Inflammatory macrophage (primary cell): ENCODE measurements at regions not wholly inside any gene's neighbourhood (a gene's known extent, or its start where the extent isn't known, plus 50 kb on each side); places are given as distances from the start of the nearest gene placed in this dataset.
"Not testable (repeated sequence)": the region's sequence is repeated elsewhere in the genome, so short reads cannot be mapped to it uniquely, and the experiment has no call there.

Experiments
- DNase-seq, 2 donors: peaks; one replicate each; pipeline ENCODE4 v3.0.0-alpha.2; 2020 to 2022

DNA sequence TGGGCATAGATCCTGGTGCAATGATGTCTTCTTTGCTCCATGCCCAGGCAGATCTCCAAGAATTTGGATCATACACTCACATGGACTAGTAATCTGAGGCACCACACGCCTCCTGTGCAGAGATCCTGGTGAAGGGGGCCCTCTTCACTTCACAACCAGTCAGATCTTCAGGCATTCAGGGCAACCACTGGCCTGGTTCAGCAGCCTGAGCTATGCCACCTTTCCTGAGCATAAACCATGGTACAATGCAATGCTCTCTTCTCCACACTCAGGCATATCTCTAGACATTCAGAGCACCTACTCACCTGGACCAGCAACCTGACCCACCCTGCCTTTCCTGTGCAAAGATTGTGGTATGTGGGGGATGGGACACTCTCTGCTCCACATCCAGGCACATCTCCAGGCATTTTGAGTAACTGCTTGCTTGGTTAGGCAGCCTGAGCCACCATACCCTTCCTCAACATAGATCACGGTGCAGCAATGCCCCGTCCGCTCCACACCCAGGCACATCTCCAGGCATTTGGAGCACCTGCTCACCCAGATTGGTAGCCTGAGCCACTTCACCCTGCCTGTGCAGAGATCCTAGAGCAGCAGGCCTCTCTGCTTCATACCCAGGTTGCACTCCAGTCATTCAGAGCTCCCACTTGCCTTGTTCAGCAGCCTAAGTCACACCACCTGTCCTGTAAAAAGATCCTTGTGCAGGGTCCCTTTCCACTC, 532.2 kb upstream of the STEAP1 start:
- DNase-seq, result no peak

GRCh38 chr7:89623018-89623672, 531.1 kb upstream of the STEAP1 start:
- DNase-seq, result peak; percentile 20 to 32

- DNase-seq, result not testable (repeated sequence)
Measured at GRCh38 chr7:89624155-89624554, 530.1 kb upstream of the STEAP1 start.

- no peak for DNase-seq
Measured at GRCh38 chr7:89648509-89648908, 505.8 kb upstream of the STEAP1 start.

DNA sequence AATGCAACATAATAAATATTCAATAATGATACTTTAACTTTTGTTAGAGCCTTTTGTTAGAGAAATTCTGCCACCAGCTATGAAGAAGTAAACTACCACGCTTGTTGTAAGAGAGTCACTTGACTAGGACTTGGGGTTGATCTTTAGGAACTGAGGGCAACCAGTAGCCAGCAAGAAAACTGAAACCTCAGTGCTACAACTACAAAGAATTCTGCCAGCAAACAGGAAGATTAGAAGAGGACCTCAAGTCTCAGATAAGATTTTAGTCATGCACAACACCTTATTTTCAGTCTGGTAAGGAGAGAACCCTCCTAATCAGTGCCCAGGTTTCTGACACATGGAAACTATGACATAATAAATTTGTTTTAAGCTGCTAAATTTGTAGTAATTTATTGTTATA, 498.3 kb upstream of the STEAP1 start:
- DNase-seq, result no peak

DNA sequence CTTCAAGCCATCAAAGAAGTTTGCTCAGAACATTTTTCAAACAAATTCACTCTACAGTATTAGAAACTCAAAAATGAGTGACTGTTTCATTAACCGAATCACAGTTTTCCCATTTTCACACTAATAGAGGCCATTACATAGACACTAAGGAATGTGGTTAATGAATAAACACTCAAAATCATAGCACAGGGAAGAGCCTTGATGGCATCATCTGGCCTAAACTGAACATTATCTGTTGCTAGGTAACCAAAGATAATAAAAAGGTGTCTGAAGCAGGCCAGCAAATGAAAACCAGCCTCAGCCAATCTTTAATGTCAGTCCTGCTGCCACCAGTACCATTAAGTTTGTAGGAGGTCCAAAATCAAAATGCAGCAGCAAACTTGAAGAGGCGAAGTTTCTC, 492.4 kb upstream of the STEAP1 start:
- DNase-seq, result no peak

DNA sequence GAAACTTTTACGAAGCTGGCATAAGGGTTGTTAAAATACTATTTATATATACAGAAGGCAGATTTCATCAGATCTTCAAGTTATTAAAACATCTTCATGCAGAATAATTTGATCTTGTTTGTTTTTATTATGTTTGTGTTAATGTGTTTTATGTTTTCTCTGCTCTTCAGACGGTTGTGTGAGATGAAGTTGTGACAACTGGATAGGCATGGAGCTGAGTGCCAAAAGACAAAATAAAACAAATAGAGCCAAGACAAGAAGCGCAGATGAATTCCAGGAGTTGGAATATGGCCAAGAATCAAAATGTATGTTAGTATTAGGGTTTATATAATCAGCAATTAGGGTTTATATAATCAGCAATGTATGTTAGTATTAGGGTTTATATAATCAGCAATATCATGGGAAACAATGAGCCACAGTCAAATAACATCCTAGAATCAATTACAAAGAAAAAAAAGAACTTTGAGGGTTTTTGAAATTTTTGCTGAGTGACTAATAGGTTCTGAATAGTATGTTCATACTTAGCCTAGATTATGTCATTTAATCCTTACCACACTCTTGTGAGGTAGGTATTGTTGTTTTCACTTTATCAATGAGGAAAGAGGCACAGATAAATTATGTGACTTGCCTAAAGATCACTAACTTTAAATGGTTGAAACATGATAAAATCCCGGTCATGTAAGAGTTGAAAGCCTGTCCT, 488.0 kb upstream of the STEAP1 start:
- DNase-seq, result no peak

DNA sequence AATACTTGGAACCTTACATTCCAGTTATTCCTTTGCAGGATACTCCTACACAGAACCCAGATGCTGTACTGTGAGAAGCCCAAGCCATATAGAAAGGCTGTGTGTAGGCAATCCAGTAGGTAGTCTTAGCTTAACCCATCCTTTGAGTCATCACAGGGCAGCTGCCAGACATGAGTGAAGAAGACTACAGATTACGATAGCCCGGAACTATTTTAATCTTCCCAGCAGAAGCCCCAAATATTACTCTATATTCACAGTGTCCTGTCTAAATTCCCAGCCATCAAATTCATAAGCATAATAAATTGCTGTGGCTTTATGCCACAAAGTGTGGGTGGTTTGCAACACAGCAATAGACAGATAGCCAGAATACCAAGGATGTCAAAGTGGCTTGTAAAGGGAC, 474.1 kb upstream of the STEAP1 start:
- DNase-seq, result no peak

DNA sequence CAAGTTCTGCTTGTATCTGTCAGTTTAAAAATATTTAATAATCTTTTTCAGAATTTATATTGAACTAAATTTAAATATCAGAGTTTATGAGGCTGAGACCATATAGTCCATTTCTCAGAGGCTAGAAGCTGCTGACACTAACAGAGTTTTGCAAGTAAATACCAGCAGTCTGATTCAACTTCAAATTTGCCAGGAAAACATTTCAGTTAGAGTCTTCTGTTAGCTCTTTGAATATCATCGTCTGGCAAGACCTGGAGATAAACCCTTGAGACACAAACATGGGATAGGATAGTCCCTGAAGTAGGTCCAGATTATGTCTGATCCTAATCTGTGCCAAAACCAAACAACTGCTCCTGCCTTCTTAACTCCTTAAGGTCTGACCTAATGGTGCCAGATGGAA, 472.8 kb upstream of the STEAP1 start:
- no peak for DNase-seq

GRCh38 chr7:89685287-89685686, 469.0 kb upstream of the STEAP1 start:
- DNase-seq, result no peak

DNA sequence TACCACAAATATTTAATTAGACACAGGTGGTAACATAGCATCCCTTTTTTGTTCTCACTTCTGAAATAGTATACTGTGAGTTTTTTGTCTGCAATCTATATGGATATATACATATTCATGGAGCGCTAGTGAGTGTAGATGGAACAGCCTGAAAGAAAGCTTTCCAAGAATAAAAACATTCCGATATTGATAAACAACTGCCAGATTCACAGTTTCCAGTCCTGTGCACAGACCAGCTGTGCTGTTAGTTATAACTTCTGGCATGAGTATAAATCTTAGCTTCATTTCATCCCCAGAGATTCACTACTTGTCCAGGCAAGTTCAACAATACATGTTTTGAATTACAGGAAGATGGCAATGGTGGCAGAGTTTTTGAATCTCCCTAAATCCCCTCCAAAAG, 467.1 kb upstream of the STEAP1 start:
- no peak for DNase-seq

DNA sequence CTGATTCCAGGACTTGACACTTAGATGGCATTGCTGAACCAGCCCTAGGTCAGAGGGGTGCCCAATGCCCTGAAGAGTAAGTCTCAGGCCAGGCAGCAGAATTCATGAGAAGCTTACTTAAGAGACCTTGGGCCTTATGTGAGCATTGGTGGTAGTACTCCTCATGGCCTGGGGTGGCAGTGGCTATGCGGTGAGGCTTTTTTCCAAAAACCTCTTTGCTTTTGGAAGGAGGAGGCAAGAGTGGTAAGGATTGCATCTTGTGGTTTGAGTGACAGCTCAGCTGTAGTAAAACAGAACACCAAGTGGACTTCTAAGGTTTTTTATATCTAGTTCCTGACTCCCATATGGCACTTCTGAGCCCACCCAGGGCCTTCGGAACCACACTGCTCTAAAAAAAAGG, 459.0 kb upstream of the STEAP1 start:
- DNase-seq, result no peak

GRCh38 chr7:89714131-89714530, 440.1 kb upstream of the STEAP1 start:
- no peak for DNase-seq

GRCh38 chr7:89718941-89719340, 435.3 kb upstream of the STEAP1 start:
- DNase-seq, result not testable (repeated sequence)

- DNase-seq, result no peak
Measured at GRCh38 chr7:89728481-89728880, 425.8 kb upstream of the STEAP1 start.

DNA sequence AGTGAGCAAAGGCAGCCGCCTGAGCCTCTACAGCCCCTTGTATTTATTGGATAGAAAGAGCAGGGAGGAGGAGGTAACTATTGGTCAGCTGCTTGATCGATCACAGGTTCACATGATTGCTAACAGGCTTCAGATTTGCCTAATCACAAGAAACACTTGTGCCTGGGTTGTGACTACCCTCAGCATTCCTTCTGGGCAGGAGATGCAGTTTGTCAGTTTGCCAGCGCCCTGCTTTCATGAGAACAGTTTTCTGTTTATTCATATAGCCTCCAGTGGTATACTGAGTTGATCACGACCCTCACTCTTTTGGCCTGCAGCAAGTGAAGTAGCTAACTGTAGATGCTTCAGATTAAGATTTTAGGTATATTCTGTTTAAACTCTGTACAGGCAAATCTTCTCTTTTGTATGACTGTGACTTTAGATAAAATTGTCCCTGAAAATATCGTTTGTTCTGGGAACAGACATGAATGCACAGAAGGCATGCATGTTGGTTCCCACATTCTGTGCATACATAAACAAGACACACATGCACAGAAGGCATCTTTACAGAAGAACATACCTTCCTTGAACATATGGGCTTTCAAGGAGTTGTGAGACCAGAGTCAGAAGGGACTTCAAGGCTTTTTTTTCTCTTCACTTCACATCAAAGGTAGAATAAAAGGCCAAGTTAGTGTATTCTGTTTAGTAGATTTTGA, 422.4 kb upstream of the STEAP1 start:
- DNase-seq, result no peak

- no peak for DNase-seq
Measured at GRCh38 chr7:89738549-89738948, 415.7 kb upstream of the STEAP1 start.

DNA sequence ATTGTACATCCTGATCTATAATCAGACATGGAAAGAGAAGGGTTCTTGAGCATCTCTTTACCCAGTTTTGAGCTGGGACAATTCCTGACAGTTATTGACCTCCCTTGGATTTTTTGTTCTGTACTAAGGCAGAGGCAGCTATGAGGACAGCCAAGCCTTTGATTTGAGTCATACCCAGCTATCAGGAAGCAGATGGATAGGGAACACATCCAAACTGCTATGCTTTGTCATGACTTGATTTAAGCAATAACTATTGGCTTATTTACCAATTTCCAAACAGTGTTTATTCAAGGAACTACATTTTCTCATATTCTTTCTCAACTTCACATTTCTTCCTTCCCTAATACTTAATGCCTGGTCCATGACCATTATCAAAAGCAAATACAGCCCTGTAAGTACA, 396.4 kb upstream of the STEAP1 start:
- no peak for DNase-seq

DNA sequence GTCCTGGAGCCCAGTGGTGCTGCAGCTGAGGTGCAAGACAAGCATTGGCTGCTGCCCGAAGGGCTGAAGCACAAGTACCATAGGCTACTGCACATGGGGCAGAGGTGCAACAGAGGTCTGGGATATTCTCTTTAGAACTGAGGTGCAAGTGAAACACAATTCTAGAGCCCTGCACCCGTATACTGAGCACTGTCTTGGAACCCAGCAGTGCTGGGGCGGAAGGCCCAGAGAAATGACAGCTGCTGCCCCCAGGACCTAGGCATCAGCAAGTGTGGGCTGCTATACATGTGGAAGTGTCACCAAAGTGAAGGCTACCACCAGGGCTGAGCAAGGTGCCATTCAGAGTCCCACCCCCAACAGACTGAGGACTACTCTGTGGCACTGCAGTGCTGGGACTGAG, 393.6 kb upstream of the STEAP1 start:
- DNase-seq, result no peak

- DNase-seq, result no peak
Measured at GRCh38 chr7:89761173-89761572, 393.1 kb upstream of the STEAP1 start.

GRCh38 chr7:89770161-89770560, 384.1 kb upstream of the STEAP1 start:
- DNase-seq, result no peak

- no peak for DNase-seq
Measured at GRCh38 chr7:89771003-89771636, 383.1 kb upstream of the STEAP1 start.

GRCh38 chr7:89772276-89772675, 382.0 kb upstream of the STEAP1 start:
- DNase-seq, result no peak
